ENCODE measurements at regions not wholly inside any gene's neighbourhood (a gene's known extent, or its start where the extent isn't known, plus 50 kb on each side); places are given as distances from the start of the nearest gene placed in this dataset.

GRCh38 chr6:126524811-126525326 lies 185.0 kb downstream of the CENPW start:
- no peak for TF ChIP-seq CTCF (IDR thresholded peaks at IDR 0.05; ENCODE audit: low read depth, low read length, missing control alignments)

GRCh38 chr6:126526547-126526946 lies 186.6 kb downstream of the CENPW start:
- DNase-seq (ENCODE audit: low read depth), result no peak
- H3K4me3 ChIP-seq (ENCODE audit: low read depth, low read length), result no peak overlapping the region
- no peak for TF ChIP-seq CTCF (IDR thresholded peaks at IDR 0.05; ENCODE audit: low read depth, low read length, missing control alignments)

More at GRCh38 chr6:126524811-126525326, 185.0 kb downstream of the CENPW start:
- no peak for DNase-seq (ENCODE audit: low read depth)
- no peak overlapping the region for H3K4me3 ChIP-seq (ENCODE audit: low read depth, low read length)

- no peak for DNase-seq (ENCODE audit: low read depth)
- H3K4me3 ChIP-seq (ENCODE audit: low read depth, low read length), result no peak overlapping the region
- no peak for TF ChIP-seq CTCF (IDR thresholded peaks at IDR 0.05; ENCODE audit: low read depth, low read length, missing control alignments)
These were observed 187.2 kb downstream of the CENPW start for GRCh38 chr6:126526996-126527606.

- no peak for TF ChIP-seq CTCF (IDR thresholded peaks at IDR 0.05; ENCODE audit: low read depth, low read length, missing control alignments)
- no peak for DNase-seq (ENCODE audit: low read depth)
- H3K4me3 ChIP-seq (ENCODE audit: low read depth, low read length), result no peak overlapping the region
These were observed 189.9 kb downstream of the CENPW start for GRCh38 chr6:126529637-126530362.

DNA sequence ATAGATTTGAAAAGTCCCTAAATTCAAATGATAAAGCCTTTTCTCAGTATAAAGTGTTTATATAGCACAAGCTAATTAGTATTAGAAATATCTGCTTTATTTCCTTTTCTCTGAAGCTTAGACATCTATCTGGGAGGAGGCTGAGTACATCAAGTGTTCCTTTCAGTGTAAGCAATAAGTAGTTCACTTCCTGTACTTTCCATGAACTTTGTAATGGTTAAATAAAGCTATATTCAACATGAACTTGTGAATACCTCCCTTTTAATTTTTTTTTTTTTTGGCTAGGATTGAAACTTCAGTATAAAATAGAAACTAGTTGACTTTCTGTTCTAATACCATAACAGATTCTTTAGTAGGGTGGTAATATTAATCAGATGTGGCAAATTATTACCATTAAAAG lies 190.9 kb downstream of the CENPW start:
- TF ChIP-seq CTCF (IDR thresholded peaks at IDR 0.05; ENCODE audit: low read depth, low read length, missing control alignments), result no peak
- no peak overlapping the region for H3K4me3 ChIP-seq (ENCODE audit: low read depth, low read length)

GRCh38 chr6:126531286-126531685 lies 191.4 kb downstream of the CENPW start:
- no peak for TF ChIP-seq CTCF (IDR thresholded peaks at IDR 0.05; ENCODE audit: low read depth, low read length, missing control alignments)
- DNase-seq (ENCODE audit: low read depth), result no peak
- no peak overlapping the region for H3K4me3 ChIP-seq (ENCODE audit: low read depth, low read length)

More for the DNA sequence above, 190.9 kb downstream of the CENPW start:
- no peak for DNase-seq (ENCODE audit: low read depth)

Data from GM12864 (cell line).